ENCODE measurements at regions not wholly inside any gene's neighbourhood (a gene's known extent, or its start where the extent isn't known, plus 50 kb on each side); places are given as distances from the start of the nearest gene placed in this dataset.

DNA sequence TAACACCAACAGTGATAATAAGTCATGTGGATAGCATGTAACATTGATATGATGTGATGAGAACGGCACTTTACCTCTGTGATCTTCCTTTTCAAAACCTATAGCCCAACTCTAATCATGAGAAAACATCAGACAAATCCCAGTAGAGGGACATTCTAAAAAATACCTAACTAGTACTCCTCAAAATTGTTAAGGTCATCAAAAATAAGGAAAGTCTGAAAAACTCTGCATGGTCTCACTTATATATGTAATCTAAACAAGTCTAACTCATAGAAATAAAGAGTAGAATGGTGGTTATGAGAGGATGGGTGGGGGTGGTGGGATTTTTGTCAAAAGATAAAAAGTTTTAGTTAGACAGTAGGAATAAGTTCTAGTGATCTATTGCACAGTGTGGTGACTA, 243.9 kb upstream of the GRIA3 start:
- no peak for TF ChIP-seq POLR2A (IDR thresholded peaks at IDR 0.05)
- TF ChIP-seq, protein P1, sequence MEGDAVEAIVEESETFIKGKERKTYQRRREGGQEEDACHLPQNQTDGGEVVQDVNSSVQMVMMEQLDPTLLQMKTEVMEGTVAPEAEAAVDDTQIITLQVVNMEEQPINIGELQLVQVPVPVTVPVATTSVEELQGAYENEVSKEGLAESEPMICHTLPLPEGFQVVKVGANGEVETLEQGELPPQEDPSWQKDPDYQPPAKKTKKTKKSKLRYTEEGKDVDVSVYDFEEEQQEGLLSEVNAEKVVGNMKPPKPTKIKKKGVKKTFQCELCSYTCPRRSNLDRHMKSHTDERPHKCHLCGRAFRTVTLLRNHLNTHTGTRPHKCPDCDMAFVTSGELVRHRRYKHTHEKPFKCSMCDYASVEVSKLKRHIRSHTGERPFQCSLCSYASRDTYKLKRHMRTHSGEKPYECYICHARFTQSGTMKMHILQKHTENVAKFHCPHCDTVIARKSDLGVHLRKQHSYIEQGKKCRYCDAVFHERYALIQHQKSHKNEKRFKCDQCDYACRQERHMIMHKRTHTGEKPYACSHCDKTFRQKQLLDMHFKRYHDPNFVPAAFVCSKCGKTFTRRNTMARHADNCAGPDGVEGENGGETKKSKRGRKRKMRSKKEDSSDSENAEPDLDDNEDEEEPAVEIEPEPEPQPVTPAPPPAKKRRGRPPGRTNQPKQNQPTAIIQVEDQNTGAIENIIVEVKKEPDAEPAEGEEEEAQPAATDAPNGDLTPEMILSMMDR (IDR thresholded peaks at IDR 0.05): no peak
